GM18519 (cell line): ENCODE measurements at regions not wholly inside any gene's neighbourhood (a gene's known extent, or its start where the extent isn't known, plus 50 kb on each side); places are given as distances from the start of the nearest gene placed in this dataset.
"Not testable (repeated sequence)": the region's sequence is repeated elsewhere in the genome, so short reads cannot be mapped to it uniquely, and the experiment has no call there.

ENCODE experiments used
- ATAC-seq: cut with Tn5 transposase; IDR thresholded peaks from one replicate; pipeline ENCODE4 v1.9.1; 2021; ENCODE audit warnings: mild to moderate bottlenecking, moderate library complexity; ENCODE audit not compliant: unreplicated experiment, low FRiP score

DNA sequence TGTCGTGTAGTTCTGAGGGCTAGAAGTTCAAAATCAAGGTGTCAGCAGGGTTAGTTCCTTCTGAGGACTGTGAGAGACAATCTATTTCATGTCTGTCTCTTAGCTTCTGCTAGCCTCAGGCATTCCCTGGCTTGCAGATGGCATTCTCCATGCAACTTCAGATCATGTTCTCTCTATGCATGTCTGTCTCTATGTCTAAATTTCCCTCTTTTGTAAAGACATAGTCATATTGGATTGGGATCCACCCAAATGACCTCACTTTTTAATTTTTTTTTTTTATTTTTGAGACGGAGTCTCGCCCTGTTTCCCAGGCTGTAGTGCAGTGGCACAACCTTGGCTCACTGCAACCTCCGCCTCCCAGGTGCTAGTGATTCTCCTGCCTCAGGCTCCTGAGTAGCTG, 104.6 kb downstream of the RAP2B start:
- no peak for ATAC-seq

DNA sequence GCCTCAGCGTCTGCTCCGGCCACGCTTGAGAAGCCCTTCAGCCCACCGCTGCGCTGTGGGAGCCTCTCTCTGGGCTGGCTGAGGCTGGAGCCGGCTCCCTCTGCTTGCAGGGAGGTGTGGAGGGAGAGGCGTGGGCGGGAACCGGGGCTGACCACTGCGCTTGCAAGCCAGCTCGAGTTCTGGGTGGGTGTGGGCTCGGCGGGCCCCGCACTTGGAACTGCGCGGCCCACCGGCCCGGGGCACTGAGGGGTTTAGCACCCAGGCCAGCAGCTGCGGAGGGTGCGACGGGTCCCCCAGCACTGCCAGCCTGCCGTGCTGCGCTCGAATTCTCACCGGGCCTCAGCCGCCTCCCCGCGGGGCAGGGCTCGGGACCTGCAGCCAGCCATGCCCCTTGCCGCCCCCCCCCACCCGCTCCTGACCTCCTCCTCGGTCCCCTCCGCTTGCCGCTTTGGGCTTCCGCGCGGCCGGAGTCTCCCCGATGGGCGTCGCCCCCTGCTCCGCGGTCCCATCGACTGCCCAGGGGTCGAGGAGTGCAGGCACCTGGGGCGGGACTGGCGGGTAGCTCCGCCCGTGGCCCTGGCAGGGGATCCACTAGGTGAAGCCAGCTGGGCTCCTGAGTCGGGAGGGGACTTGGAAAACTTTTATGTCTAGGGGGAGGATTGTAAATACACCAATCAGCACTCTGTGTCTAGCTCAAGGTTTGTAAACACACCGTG, 106.7 kb downstream of the RAP2B start:
- ATAC-seq, result no peak

GRCh38 chr3:153269730-153270129, 107.7 kb downstream of the RAP2B start:
- ATAC-seq, result no peak

DNA sequence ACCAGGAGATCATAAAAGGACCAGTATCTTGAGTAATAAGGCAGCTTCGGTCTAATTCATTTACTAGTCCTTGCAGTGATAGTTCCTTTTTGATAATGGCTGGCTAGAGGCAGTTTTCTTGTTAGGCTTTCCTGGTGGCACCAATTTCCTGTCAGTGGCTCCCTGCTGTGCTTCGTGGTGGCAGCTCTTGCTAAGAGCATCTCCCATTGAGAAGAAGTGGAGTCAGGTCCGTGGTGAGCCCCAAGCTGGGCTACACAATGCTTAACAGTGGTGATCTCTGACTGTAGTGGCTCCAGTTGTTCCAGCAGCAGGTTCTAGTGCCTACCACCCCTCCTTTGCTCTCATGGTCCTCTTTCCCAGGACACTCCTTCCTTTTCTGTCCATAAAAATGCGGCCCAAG, 111.2 kb downstream of the RAP2B start:
- no peak for ATAC-seq

DNA sequence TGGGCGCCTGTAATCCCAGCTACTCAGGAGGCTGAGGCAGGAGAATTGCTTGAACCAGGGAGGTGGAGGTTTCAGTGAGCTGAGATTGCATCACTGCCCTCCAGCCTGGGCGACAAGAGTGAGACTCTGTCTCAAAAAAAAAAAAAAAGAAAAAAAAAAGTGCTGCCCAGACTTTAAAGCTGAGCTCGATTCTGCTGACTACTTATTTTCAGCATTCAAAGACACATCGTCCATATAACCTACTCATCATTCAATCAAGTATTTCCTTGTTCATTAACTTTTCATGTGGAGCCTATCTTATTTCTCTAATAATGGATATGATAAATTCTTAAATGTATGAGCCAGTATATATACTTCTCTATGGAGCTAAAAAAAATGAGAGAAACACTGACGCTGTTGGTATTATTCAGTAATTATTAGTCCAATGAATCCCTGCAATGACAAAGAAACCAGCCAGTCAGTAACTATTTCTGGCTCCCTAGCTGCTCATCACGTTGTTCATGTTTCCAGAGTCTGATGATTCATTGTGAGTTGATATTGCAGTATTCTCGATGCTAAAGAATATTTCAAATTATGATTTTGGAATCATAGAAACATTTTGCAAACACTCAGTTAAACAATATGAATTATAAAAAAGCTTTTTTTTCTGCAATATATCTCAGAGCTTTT, 111.9 kb downstream of the RAP2B start:
- ATAC-seq, result no peak

- no peak for ATAC-seq
These were observed 112.5 kb downstream of the RAP2B start for GRCh38 chr3:153274561-153274960.

- no peak for ATAC-seq
These were observed 113.5 kb downstream of the RAP2B start for GRCh38 chr3:153275514-153275913.

GRCh38 chr3:153277029-153277428, 115.0 kb downstream of the RAP2B start:
- no peak for ATAC-seq

- ATAC-seq, result not testable (repeated sequence)
These were observed 119.4 kb downstream of the RAP2B start for GRCh38 chr3:153281236-153281997.

GRCh38 chr3:153282355-153282754, 120.3 kb downstream of the RAP2B start:
- no peak for ATAC-seq

DNA sequence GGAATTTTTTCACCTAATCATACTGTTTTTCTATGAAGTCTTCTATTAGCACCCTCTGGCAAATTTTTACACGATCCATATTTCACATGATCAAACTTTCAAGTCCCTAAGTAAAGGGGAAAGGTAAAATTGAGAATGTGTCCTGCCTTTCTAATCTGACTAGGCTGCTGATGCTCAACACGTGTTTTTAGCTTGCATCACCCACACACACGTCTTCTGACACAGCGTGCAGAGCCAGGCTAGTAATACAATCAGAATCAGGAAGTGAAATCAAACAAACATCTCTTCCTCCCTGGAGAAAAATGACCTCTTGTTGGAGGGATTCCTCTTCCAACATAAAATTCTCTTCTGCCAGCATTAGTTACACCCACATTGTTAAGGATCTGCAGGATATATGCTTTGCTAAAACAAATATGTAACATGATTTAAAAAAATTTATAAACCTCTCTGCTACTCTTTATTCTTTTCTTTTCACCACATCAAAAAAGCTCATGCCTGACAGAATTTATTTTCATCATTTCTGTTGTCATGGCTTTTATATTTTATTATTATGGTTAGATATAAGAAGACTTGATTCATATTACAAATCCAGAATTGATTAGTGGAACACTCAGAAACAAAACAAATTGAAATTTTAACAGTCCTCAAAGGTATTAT, 122.4 kb downstream of the RAP2B start:
- peak; percentile 91 for ATAC-seq

DNA sequence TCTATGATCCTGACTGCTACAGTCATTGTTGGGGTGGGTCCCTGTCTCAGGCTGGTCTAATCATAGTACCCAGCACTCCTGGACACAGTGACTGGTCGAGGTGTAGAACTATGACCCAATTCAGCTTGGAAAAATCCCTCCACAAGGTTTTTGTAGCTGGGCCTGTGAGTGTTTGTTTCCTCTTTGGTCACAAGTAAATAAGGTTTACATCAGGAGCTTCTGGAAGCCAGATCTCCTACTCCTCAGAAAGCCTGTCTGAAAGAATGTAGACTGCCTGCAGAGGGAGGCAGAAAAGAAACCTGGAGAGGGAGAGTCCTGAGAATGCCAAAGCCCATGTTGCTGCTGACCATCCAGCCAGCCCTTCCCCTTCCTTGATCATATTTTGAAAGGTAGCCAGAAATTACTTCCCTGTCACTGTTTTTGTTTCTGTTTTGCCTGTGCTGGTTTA, 123.2 kb downstream of the RAP2B start:
- ATAC-seq, result no peak

DNA sequence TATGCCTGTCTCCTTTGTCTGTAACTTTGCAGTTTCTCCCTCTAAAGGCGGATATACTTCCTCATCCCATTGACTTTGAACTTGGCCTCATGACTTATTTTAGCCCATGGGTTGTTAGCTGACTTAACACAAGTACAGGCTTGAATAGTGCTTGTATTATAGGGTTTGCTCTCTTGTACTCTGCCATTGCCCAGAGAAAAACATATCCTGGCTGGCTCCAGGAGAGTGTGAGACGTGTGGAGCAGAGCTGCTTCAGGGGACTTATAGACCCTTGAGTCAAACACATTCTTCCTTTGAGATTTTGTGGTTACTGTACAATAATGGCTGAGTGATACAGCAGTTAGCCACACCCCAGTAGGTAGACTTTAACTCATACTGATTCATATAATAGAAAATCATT, 124.0 kb downstream of the RAP2B start:
- ATAC-seq, result no peak

DNA sequence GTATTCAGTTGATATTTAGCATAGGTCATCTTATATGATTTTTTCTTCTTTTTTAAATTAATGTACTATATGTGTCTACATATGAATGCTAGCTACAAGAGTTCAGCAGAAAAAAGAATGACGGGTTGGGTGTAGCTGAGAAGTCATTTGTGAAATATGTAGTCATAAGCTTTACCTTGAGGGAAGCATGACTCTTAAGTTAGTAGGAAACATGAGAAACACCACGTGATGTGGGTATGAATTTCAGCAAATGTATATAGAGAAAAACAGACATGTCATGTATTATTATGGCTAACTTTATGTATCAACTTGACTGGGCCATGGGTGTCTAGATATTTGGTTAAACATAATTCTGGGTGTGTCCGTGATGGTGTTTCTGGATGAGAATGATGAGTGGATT, 125.0 kb downstream of the RAP2B start:
- no peak for ATAC-seq

GRCh38 chr3:153289334-153289808, 127.3 kb downstream of the RAP2B start:
- no peak for ATAC-seq

GRCh38 chr3:153290268-153291015, 128.4 kb downstream of the RAP2B start:
- ATAC-seq, result no peak

GRCh38 chr3:153291059-153291685, 129.1 kb downstream of the RAP2B start:
- ATAC-seq, result no peak

GRCh38 chr3:153293265-153293664, 131.2 kb downstream of the RAP2B start:
- ATAC-seq, result no peak

- ATAC-seq, result no peak
These were observed 133.9 kb downstream of the RAP2B start for GRCh38 chr3:153295901-153296300.

DNA sequence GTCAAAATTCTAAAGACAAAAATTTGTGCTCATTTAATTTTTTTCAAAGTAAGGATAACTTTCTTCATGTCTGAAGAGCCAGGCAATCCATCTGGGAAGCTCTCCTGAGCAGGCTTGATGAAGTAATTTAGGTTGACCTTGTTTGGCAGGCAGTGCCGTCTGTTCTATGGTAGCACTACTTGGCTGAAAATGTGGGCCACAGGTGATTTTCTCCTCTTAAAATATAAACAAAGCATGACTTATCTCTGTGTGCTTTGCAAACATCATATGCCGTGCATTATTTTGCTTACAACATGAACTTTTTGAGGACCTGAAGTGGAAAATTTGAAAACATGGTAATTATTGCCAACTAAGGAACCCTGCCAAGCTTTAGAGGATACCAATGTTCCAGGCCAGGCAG, 143.2 kb downstream of the RAP2B start:
- no peak for ATAC-seq
